Kidney epithelial cell (primary cell): ENCODE measurements at regions not wholly inside any gene's neighbourhood (a gene's known extent, or its start where the extent isn't known, plus 50 kb on each side); places are given as distances from the start of the nearest gene placed in this dataset.
A peak's percentile ranks its signal among the peaks of the same experiment; 100 is the strongest.
"Not testable (repeated sequence)": the region's sequence is repeated elsewhere in the genome, so short reads cannot be mapped to it uniquely, and the experiment has no call there.

Experiments
- DNase-seq: peaks from one replicate; pipeline ENCODE4 v3.0.0-alpha.2; 2010; ENCODE audit warnings: low read depth
- H3K27me3 ChIP-seq: 2 replicates; pipeline ENCODE4 v1.6.0; 2011; ENCODE audit warnings: low read length; ENCODE audit not compliant: control insufficient read depth, insufficient read depth
- H3K36me3 ChIP-seq: 2 replicates; pipeline ENCODE4 v1.5.1; 2011; ENCODE audit warnings: low read length; ENCODE audit not compliant: control insufficient read depth, insufficient read depth
- H3K4me3 ChIP-seq: 2 replicates; pipeline ENCODE4 v1.5.1; 2011; ENCODE audit warnings: low read depth, mild to moderate bottlenecking, control low read depth, low read length
- CTCF ChIP-seq: IDR thresholded peaks from 2 replicates; pipeline ENCODE4 v1.5.1; 2011; ENCODE audit warnings: mild to moderate bottlenecking, moderate library complexity, low read length, control low read depth, inconsistent platforms; ENCODE audit not compliant: insufficient read depth, poor library complexity, severe bottlenecking

- H3K4me3 ChIP-seq = no peak overlapping the region
- TF ChIP-seq CTCF = no peak
- no peaks in the 10 kb centered on the region for H3K27me3 ChIP-seq
- DNase-seq = no peak
- no peaks in the 10 kb centered on the region for H3K36me3 ChIP-seq
Measured at GRCh38 chr1:232322162-232322734, 307.7 kb downstream of the SIPA1L2 start.

- DNase-seq = no peak
- no peaks in the 10 kb centered on the region for H3K27me3 ChIP-seq
- no peak for TF ChIP-seq CTCF
Measured at GRCh38 chr1:232319518-232320210, 310.3 kb downstream of the SIPA1L2 start.

GRCh38 chr1:232319072-232319471, 310.9 kb downstream of the SIPA1L2 start:
- no peak overlapping the region for H3K4me3 ChIP-seq
- no peaks in the 10 kb centered on the region for H3K36me3 ChIP-seq
- no peak for TF ChIP-seq CTCF
- no peak for DNase-seq
- no peaks in the 10 kb centered on the region for H3K27me3 ChIP-seq

More at GRCh38 chr1:232319518-232320210, 310.3 kb downstream of the SIPA1L2 start:
- Histone ChIP-seq H3K4me3 (no peak overlapping the region), H3K36me3 (no peaks in the 10 kb centered on the region)

GRCh38 chr1:232318143-232318542, 311.8 kb downstream of the SIPA1L2 start:
- Histone ChIP-seq H3K36me3 (no peaks in the 10 kb centered on the region), H3K27me3 (no peaks in the 10 kb centered on the region), H3K4me3 (no peak overlapping the region)
- no peak for DNase-seq
- no peak for TF ChIP-seq CTCF

- H3K36me3 ChIP-seq = no peaks in the 10 kb centered on the region
- no peak overlapping the region for H3K4me3 ChIP-seq
- peak; percentile 35 for DNase-seq
- no peak for TF ChIP-seq CTCF
- H3K27me3 ChIP-seq = no peaks in the 10 kb centered on the region
Measured at GRCh38 chr1:232317350-232317749, 312.6 kb downstream of the SIPA1L2 start.

GRCh38 chr1:232316864-232317263, 313.1 kb downstream of the SIPA1L2 start:
- Histone ChIP-seq H3K27me3 (no peaks in the 10 kb centered on the region), H3K36me3 (no peaks in the 10 kb centered on the region), H3K4me3 (no peak overlapping the region)
- DNase-seq = no peak
- TF ChIP-seq CTCF = no peak

GRCh38 chr1:232313876-232314275, 316.1 kb downstream of the SIPA1L2 start:
- H3K27me3 ChIP-seq, H3K36me3 ChIP-seq, H3K4me3 ChIP-seq, DNase-seq: not testable (repeated sequence)
